ENCODE measurements at regions not wholly inside any gene's neighbourhood (a gene's known extent, or its start where the extent isn't known, plus 50 kb on each side); places are given as distances from the start of the nearest gene placed in this dataset.
"Not testable (repeated sequence)": the region's sequence is repeated elsewhere in the genome, so short reads cannot be mapped to it uniquely, and the experiment has no call there.

DNA sequence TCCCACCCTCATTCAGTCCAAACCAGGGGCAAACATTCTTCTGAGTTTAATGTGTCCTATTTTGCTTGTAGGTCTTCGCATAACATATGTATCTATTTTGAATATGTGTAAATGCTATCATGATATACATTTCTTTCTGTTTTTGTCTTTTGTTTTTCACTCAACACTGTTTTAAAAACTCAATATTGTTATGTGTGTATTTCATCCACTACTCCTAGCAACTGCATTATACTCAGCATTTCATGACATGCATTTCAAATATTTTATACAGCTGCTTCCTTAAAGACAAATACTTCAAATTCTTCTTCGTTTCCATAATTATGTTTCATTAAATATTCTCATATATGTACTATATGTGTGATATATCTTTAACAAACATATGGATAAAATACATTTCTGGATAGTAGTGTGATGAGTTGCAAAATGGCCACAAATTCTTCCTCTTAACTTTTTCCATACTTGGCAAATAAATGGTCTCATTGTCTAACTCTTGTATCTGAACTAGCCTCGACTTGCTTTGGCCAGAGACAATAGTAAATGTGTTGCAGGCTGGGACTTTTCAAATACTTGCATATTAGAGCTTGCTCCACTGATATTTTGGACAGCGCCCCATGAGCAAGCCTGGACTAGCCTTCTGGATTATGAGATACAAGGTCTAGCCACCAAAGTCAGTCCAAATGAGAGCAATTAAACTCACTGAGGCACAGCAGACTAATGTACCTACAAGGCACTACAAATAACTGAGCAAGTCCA is 539.7 kb upstream of the KCND2 start:
- Histone ChIP-seq H3K27me3 (ENCODE audit: control insufficient read depth in 4 of 4, insufficient read depth in 4 of 4, low read length in 3 of 4) (no peaks in the 10 kb centered on the region), H3K27ac (ENCODE audit: low read depth in 1 of 2, low read length in 2 of 2) (no peak overlapping the region), H3K4me3 (ENCODE audit: low read depth in 1 of 3, low read length in 3 of 3) (no peak overlapping the region), H3K9me3 (ENCODE audit: control insufficient read depth in 4 of 4, low read length in 3 of 4) (no peaks in the 10 kb centered on the region), H3K36me3 (ENCODE audit: control insufficient read depth in 4 of 4, insufficient read depth in 3 of 4, low read depth in 1 of 4, low read length in 3 of 4) (no peaks in the 10 kb centered on the region), H3K4me1 (ENCODE audit: control insufficient read depth in 4 of 4, insufficient read depth in 4 of 4, low read length in 3 of 4) (no peaks in the 10 kb centered on the region), H3K9ac (ENCODE audit: low read depth in 1 of 2, low read length in 2 of 2) (no peak overlapping the region)
- no peak for DNase-seq (ENCODE audit: low spot score)
- WGBS: 71% methylated on average over 4 of the region's 4 CpGs
- TF ChIP-seq, protein P1, sequence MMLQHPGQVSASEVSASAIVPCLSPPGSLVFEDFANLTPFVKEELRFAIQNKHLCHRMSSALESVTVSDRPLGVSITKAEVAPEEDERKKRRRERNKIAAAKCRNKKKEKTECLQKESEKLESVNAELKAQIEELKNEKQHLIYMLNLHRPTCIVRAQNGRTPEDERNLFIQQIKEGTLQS (IDR thresholded peaks at IDR 0.05): no peak
- TF ChIP-seq GABPA (IDR thresholded peaks at IDR 0.05 in 1 of 2, conservative IDR thresholded peaks at IDR 0.05 in 1 of 2): no peak
- TF ChIP-seq NR2F2 (IDR thresholded peaks at IDR 0.05): no peak
- no peak for TF ChIP-seq HNF4A (conservative IDR thresholded peaks at IDR 0.05)
- no peak for TF ChIP-seq HNF4G (IDR thresholded peaks at IDR 0.05)
- TF ChIP-seq JUND (IDR thresholded peaks at IDR 0.05): no peak
- TF ChIP-seq, protein P2, sequence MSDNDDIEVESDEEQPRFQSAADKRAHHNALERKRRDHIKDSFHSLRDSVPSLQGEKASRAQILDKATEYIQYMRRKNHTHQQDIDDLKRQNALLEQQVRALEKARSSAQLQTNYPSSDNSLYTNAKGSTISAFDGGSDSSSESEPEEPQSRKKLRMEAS (IDR thresholded peaks at IDR 0.05): no peak

DNA sequence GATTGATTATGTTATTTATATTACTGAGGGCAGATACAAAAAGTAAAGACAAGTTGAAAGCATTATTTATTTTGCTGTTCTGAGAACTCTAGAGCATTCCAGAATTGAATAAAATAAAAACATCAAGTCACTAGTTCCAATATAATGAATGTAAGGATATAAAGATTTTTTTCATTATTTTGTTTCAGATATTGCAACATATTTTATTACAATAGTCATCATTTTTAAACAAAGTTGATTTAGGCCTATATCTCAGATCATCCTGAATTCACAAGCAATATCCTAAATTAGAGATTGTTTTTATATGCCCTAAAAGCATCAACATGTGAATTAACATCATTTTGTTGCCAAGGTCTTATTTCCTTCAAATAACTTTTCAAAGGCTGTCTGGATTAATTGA is 535.6 kb upstream of the KCND2 start:
- no peaks in the 10 kb centered on the region for H3K27me3 ChIP-seq (ENCODE audit: control insufficient read depth in 4 of 4, insufficient read depth in 4 of 4, low read length in 3 of 4)
- H3K36me3 ChIP-seq (ENCODE audit: control insufficient read depth in 4 of 4, insufficient read depth in 3 of 4, low read depth in 1 of 4, low read length in 3 of 4): no peaks in the 10 kb centered on the region
- H3K4me1 ChIP-seq (ENCODE audit: control insufficient read depth in 4 of 4, insufficient read depth in 4 of 4, low read length in 3 of 4): no peaks in the 10 kb centered on the region
- H3K27ac ChIP-seq (ENCODE audit: low read depth in 1 of 2, low read length in 2 of 2): no peak overlapping the region
- no peak overlapping the region for H3K4me3 ChIP-seq (ENCODE audit: low read depth in 1 of 3, low read length in 3 of 3)
- no peak for DNase-seq (ENCODE audit: low spot score)
- no peak overlapping the region for H3K9ac ChIP-seq (ENCODE audit: low read depth in 1 of 2, low read length in 2 of 2)
- H3K9me3 ChIP-seq (ENCODE audit: control insufficient read depth in 4 of 4, low read length in 3 of 4): no peaks in the 10 kb centered on the region
- no peak for TF ChIP-seq EGR1 (IDR thresholded peaks at IDR 0.05; ENCODE audit: low read depth in 2 of 2)
- TF ChIP-seq RAD21 (IDR thresholded peaks at IDR 0.05): no peak
- TF ChIP-seq YY1 (IDR thresholded peaks at IDR 0.05): no peak
- TF ChIP-seq, protein P3, sequence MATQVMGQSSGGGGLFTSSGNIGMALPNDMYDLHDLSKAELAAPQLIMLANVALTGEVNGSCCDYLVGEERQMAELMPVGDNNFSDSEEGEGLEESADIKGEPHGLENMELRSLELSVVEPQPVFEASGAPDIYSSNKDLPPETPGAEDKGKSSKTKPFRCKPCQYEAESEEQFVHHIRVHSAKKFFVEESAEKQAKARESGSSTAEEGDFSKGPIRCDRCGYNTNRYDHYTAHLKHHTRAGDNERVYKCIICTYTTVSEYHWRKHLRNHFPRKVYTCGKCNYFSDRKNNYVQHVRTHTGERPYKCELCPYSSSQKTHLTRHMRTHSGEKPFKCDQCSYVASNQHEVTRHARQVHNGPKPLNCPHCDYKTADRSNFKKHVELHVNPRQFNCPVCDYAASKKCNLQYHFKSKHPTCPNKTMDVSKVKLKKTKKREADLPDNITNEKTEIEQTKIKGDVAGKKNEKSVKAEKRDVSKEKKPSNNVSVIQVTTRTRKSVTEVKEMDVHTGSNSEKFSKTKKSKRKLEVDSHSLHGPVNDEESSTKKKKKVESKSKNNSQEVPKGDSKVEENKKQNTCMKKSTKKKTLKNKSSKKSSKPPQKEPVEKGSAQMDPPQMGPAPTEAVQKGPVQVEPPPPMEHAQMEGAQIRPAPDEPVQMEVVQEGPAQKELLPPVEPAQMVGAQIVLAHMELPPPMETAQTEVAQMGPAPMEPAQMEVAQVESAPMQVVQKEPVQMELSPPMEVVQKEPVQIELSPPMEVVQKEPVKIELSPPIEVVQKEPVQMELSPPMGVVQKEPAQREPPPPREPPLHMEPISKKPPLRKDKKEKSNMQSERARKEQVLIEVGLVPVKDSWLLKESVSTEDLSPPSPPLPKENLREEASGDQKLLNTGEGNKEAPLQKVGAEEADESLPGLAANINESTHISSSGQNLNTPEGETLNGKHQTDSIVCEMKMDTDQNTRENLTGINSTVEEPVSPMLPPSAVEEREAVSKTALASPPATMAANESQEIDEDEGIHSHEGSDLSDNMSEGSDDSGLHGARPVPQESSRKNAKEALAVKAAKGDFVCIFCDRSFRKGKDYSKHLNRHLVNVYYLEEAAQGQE (IDR thresholded peaks at IDR 0.05): no peak

DNA sequence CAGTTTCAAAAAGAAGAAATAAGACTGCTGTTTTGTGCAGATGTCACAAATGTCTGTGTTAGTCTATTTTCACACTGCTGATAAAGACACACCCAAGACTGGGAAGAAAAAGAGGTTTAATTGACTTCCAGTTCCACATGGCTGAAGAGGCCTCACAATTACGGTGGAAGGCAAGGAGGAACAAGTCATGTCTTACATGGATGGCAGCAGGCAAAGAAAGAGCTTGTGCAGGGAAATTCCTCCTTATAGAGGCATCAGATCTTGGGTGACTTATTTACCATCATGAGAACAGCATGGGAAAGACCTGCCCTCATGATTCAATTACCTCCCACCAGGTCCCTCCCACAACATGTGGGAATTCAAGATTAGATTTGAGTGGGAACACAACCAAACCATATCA is 527.7 kb upstream of the KCND2 start:
- 86% methylated on average over 1 of the region's 1 CpG for WGBS
- DNase-seq (ENCODE audit: low spot score); H3K36me3 ChIP-seq (ENCODE audit: control insufficient read depth in 4 of 4, insufficient read depth in 3 of 4, low read depth in 1 of 4, low read length in 3 of 4); H3K9me3 ChIP-seq (ENCODE audit: control insufficient read depth in 4 of 4, low read length in 3 of 4); H3K4me3 ChIP-seq (ENCODE audit: low read depth in 1 of 3, low read length in 3 of 3); H3K9ac ChIP-seq (ENCODE audit: low read depth in 1 of 2, low read length in 2 of 2); H3K4me1 ChIP-seq (ENCODE audit: control insufficient read depth in 4 of 4, insufficient read depth in 4 of 4, low read length in 3 of 4); H3K27me3 ChIP-seq (ENCODE audit: control insufficient read depth in 4 of 4, insufficient read depth in 4 of 4, low read length in 3 of 4); H3K27ac ChIP-seq (ENCODE audit: low read depth in 1 of 2, low read length in 2 of 2): not testable (repeated sequence)

Data from liver (tissue), 7 donors.